ENCODE measurements at regions not wholly inside any gene's neighbourhood (a gene's known extent, or its start where the extent isn't known, plus 50 kb on each side); places are given as distances from the start of the nearest gene placed in this dataset.
"Not testable (repeated sequence)": the region's sequence is repeated elsewhere in the genome, so short reads cannot be mapped to it uniquely, and the experiment has no call there.

GRCh38 chr12:107853479-107853878, 79.0 kb downstream of the ASCL4 start:
- H3K27ac ChIP-seq, result no peak overlapping the region
- no peak for TF ChIP-seq CTCF (IDR thresholded peaks at IDR 0.05; ENCODE audit: low read depth, low read length)
- H3K36me3 ChIP-seq, result no peaks in the 10 kb centered on the region
- H3K4me1 ChIP-seq (ENCODE audit: low read depth), result no peaks in the 10 kb centered on the region
- no peaks in the 10 kb centered on the region for H3K9me3 ChIP-seq (ENCODE audit: low read depth)
- H3K27me3 ChIP-seq, result peaks cover 76% of the 10 kb centered on the region
- H3K4me3 ChIP-seq, result no peak overlapping the region
- no peak for DNase-seq (ENCODE audit: low read depth in 1 of 2, low spot score in 1 of 2)

GRCh38 chr12:107855471-107855870, 81.0 kb downstream of the ASCL4 start:
- Histone ChIP-seq H3K27ac (no peak overlapping the region), H3K27me3 (peaks cover 78% of the 10 kb centered on the region), H3K9me3 (ENCODE audit: low read depth) (no peaks in the 10 kb centered on the region), H3K4me1 (ENCODE audit: low read depth) (no peaks in the 10 kb centered on the region), H3K4me3 (no peak overlapping the region), H3K36me3 (no peaks in the 10 kb centered on the region)
- no peak for TF ChIP-seq CTCF (IDR thresholded peaks at IDR 0.05; ENCODE audit: low read depth, low read length)
- no peak for DNase-seq (ENCODE audit: low read depth in 1 of 2, low spot score in 1 of 2)

GRCh38 chr12:107856096-107856495, 81.6 kb downstream of the ASCL4 start:
- H3K4me1 ChIP-seq (ENCODE audit: low read depth), result no peaks in the 10 kb centered on the region
- H3K36me3 ChIP-seq, result no peaks in the 10 kb centered on the region
- no peak for DNase-seq (ENCODE audit: low read depth in 1 of 2, low spot score in 1 of 2)
- H3K9me3 ChIP-seq (ENCODE audit: low read depth), result no peaks in the 10 kb centered on the region
- TF ChIP-seq CTCF (IDR thresholded peaks at IDR 0.05; ENCODE audit: low read depth, low read length), result no peak
- peaks cover 81% of the 10 kb centered on the region for H3K27me3 ChIP-seq
- H3K4me3 ChIP-seq, result no peak overlapping the region
- no peak overlapping the region for H3K27ac ChIP-seq

- no peaks in the 10 kb centered on the region for H3K4me1 ChIP-seq (ENCODE audit: low read depth)
- no peak overlapping the region for H3K4me3 ChIP-seq
- H3K36me3 ChIP-seq, result no peaks in the 10 kb centered on the region
- H3K9me3 ChIP-seq (ENCODE audit: low read depth), result no peaks in the 10 kb centered on the region
- TF ChIP-seq CTCF (IDR thresholded peaks at IDR 0.05; ENCODE audit: low read depth, low read length), result no peak
- H3K27me3 ChIP-seq, result peaks cover 92% of the 10 kb centered on the region
- no peak overlapping the region for H3K27ac ChIP-seq
- no peak for DNase-seq (ENCODE audit: low read depth in 1 of 2, low spot score in 1 of 2)
Observed at GRCh38 chr12:107857191-107857590, 82.7 kb downstream of the ASCL4 start.

- no peak for DNase-seq (ENCODE audit: low read depth in 1 of 2, low spot score in 1 of 2)
- no peak overlapping the region for H3K27ac ChIP-seq
- no peaks in the 10 kb centered on the region for H3K36me3 ChIP-seq
- H3K4me1 ChIP-seq (ENCODE audit: low read depth), result no peaks in the 10 kb centered on the region
- no peak overlapping the region for H3K4me3 ChIP-seq
- H3K27me3 ChIP-seq, result peaks cover 90% of the 10 kb centered on the region
- H3K9me3 ChIP-seq (ENCODE audit: low read depth), result no peaks in the 10 kb centered on the region
- no peak for TF ChIP-seq CTCF (IDR thresholded peaks at IDR 0.05; ENCODE audit: low read depth, low read length)
Observed at GRCh38 chr12:107859367-107859766, 84.9 kb downstream of the ASCL4 start.

GRCh38 chr12:107864235-107864634, 89.7 kb downstream of the ASCL4 start:
- Histone ChIP-seq H3K27ac (no peak overlapping the region), H3K27me3 (peaks cover 83% of the 10 kb centered on the region), H3K36me3 (no peaks in the 10 kb centered on the region), H3K9me3 (ENCODE audit: low read depth) (no peaks in the 10 kb centered on the region), H3K4me1 (ENCODE audit: low read depth) (no peaks in the 10 kb centered on the region), H3K4me3 (peak overlapping the region; percentile 35)
- peak in 1 of 2 donors; percentile 53 for DNase-seq (ENCODE audit: low read depth in 1 of 2, low spot score in 1 of 2)
- TF ChIP-seq CTCF (IDR thresholded peaks at IDR 0.05; ENCODE audit: low read depth, low read length), result no peak

- DNase-seq (ENCODE audit: low read depth in 1 of 2, low spot score in 1 of 2), result not testable (repeated sequence)
Observed at GRCh38 chr12:107864727-107865126, 90.2 kb downstream of the ASCL4 start.

More at GRCh38 chr12:107864727-107865126, 90.2 kb downstream of the ASCL4 start:
- H3K4me1 ChIP-seq (ENCODE audit: low read depth); H3K9me3 ChIP-seq (ENCODE audit: low read depth); H3K36me3 ChIP-seq; H3K27ac ChIP-seq; H3K4me3 ChIP-seq: not testable (repeated sequence)
- peaks cover 82% of the 10 kb centered on the region for H3K27me3 ChIP-seq

All from cardiac muscle cell (in vitro differentiated cells and primary cell).